MM.1S (cell line): ENCODE measurements at regions not wholly inside any gene's neighbourhood (a gene's known extent, or its start where the extent isn't known, plus 50 kb on each side); places are given as distances from the start of the nearest gene placed in this dataset.

Experiments used
- EZH2 ChIP-seq: fragments of 300-600 bp; sonication (generic); optimal IDR thresholded peaks from 2 replicates; pipeline ENCODE3; 2017; ENCODE audit warnings: low read depth, mild to moderate bottlenecking, antibody characterized with exemption, low read length, mixed read lengths
- EZH2phosphoT487 ChIP-seq: fragments of 300-600 bp; sonication (generic); IDR thresholded peaks from 2 replicates; pipeline ENCODE4 v1.6.1; 2018; ENCODE audit warnings: antibody characterized with exemption, low read length
- TF ChIP-seq, protein P1 (sequence below): fragments of 300-600 bp; sonication (generic); IDR thresholded peaks from 2 replicates; pipeline ENCODE4 v1.5.1; 2016; ENCODE audit warnings: antibody characterized with exemption, low read length, mixed read lengths

DNA sequence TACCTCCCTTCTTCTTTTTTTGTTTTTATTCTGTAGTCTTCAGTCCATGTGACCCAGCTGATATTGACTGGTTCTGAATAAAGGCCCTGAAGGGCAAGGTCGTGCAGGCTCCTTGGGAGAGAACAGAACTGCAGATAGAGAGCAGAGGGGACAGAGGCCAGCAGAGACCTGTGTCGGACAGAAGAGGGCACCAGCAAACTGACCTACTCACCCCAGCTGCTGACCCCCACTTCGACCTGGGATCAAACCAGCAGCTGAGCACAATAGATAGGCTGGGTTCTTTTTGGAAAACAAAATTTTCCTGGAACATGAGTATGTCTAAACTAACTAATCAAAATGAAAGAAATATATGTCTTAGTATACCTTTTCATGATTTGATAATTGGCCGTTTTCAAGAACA lies 695.1 kb downstream of the NR2F1-AS1 start:
- TF ChIP-seq, protein P1, sequence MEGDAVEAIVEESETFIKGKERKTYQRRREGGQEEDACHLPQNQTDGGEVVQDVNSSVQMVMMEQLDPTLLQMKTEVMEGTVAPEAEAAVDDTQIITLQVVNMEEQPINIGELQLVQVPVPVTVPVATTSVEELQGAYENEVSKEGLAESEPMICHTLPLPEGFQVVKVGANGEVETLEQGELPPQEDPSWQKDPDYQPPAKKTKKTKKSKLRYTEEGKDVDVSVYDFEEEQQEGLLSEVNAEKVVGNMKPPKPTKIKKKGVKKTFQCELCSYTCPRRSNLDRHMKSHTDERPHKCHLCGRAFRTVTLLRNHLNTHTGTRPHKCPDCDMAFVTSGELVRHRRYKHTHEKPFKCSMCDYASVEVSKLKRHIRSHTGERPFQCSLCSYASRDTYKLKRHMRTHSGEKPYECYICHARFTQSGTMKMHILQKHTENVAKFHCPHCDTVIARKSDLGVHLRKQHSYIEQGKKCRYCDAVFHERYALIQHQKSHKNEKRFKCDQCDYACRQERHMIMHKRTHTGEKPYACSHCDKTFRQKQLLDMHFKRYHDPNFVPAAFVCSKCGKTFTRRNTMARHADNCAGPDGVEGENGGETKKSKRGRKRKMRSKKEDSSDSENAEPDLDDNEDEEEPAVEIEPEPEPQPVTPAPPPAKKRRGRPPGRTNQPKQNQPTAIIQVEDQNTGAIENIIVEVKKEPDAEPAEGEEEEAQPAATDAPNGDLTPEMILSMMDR: peak; percentile 72
- TF ChIP-seq EZH2: no peak
- no peak for TF ChIP-seq EZH2phosphoT487
